Inferior parietal cortex (tissue), 1 donor: ENCODE measurements at regions not wholly inside any gene's neighbourhood (a gene's known extent, or its start where the extent isn't known, plus 50 kb on each side); places are given as distances from the start of the nearest gene placed in this dataset.

Source experiments
- DNase-seq: peaks from one replicate; pipeline ENCODE4 v3.0.0-alpha.2; 2016; ENCODE audit errors: extremely low spot score

- no peak for DNase-seq
These were observed 73.5 kb upstream of the IRS2 start for GRCh38 chr13:109859898-109860297.

- no peak for DNase-seq
These were observed 72.9 kb upstream of the IRS2 start for GRCh38 chr13:109859216-109859835.

- no peak for DNase-seq
These were observed 71.9 kb upstream of the IRS2 start for GRCh38 chr13:109858319-109858718.

GRCh38 chr13:109857803-109858202, 71.4 kb upstream of the IRS2 start:
- DNase-seq: no peak

- DNase-seq: no peak
These were observed 70.9 kb upstream of the IRS2 start for GRCh38 chr13:109857325-109857724.

- no peak for DNase-seq
These were observed 70.0 kb upstream of the IRS2 start for GRCh38 chr13:109856350-109856749.

- DNase-seq: no peak
These were observed 66.8 kb upstream of the IRS2 start for GRCh38 chr13:109853153-109853552.

- no peak for DNase-seq
These were observed 59.8 kb upstream of the IRS2 start for GRCh38 chr13:109846185-109846584.

- DNase-seq: no peak
These were observed 58.0 kb upstream of the IRS2 start for GRCh38 chr13:109844396-109844795.

- DNase-seq: no peak
These were observed 57.3 kb upstream of the IRS2 start for GRCh38 chr13:109843695-109844094.

- no peak for DNase-seq
These were observed 56.0 kb upstream of the IRS2 start for GRCh38 chr13:109842212-109842920.

- DNase-seq: no peak
These were observed 54.5 kb upstream of the IRS2 start for GRCh38 chr13:109840893-109841287.

GRCh38 chr13:109840201-109840892, 54.0 kb upstream of the IRS2 start:
- no peak for DNase-seq

GRCh38 chr13:109836629-109837607, 50.5 kb upstream of the IRS2 start:
- no peak for DNase-seq
